Right kidney (tissue), 1 donor: ENCODE measurements at regions not wholly inside any gene's neighbourhood (a gene's known extent, or its start where the extent isn't known, plus 50 kb on each side); places are given as distances from the start of the nearest gene placed in this dataset.

Source experiments
- DNase-seq: peaks from one replicate; pipeline ENCODE4 v3.0.0-alpha.2; 2016

GRCh38 chr6:91631227-91631626 lies 1044.4 kb upstream of the MAP3K7 start:
- DNase-seq: no peak

GRCh38 chr6:91626911-91627310 lies 1040.0 kb upstream of the MAP3K7 start:
- no peak for DNase-seq

GRCh38 chr6:91613481-91613880 lies 1026.6 kb upstream of the MAP3K7 start:
- no peak for DNase-seq

- DNase-seq: no peak
Measured at GRCh38 chr6:91611190-91611589, 1024.3 kb upstream of the MAP3K7 start.

GRCh38 chr6:91608428-91608827 lies 1021.6 kb upstream of the MAP3K7 start:
- DNase-seq: no peak

- DNase-seq: no peak
Measured at GRCh38 chr6:91606148-91606901, 1019.5 kb upstream of the MAP3K7 start.

- DNase-seq: no peak
Measured at GRCh38 chr6:91600561-91600960, 1013.7 kb upstream of the MAP3K7 start.

- no peak for DNase-seq
Measured at GRCh38 chr6:91590191-91590590, 1003.3 kb upstream of the MAP3K7 start.

GRCh38 chr6:91580635-91581034 lies 993.8 kb upstream of the MAP3K7 start:
- DNase-seq: no peak

- DNase-seq: no peak
Measured at GRCh38 chr6:91575032-91575431, 988.2 kb upstream of the MAP3K7 start.

GRCh38 chr6:91573826-91574416 lies 987.0 kb upstream of the MAP3K7 start:
- DNase-seq: no peak

GRCh38 chr6:91572878-91573277 lies 986.0 kb upstream of the MAP3K7 start:
- no peak for DNase-seq

GRCh38 chr6:91569071-91569470 lies 982.2 kb upstream of the MAP3K7 start:
- no peak for DNase-seq

GRCh38 chr6:91566467-91566866 lies 979.6 kb upstream of the MAP3K7 start:
- no peak for DNase-seq

- no peak for DNase-seq
Measured at GRCh38 chr6:91565207-91565606, 978.3 kb upstream of the MAP3K7 start.

GRCh38 chr6:91562955-91563354 lies 976.1 kb upstream of the MAP3K7 start:
- DNase-seq: no peak

GRCh38 chr6:91560409-91560808 lies 973.5 kb upstream of the MAP3K7 start:
- DNase-seq: no peak

GRCh38 chr6:91540902-91541301 lies 954.0 kb upstream of the MAP3K7 start:
- DNase-seq: no peak

- no peak for DNase-seq
Measured at GRCh38 chr6:91539456-91539855, 952.6 kb upstream of the MAP3K7 start.

GRCh38 chr6:91538622-91539021 lies 951.8 kb upstream of the MAP3K7 start:
- no peak for DNase-seq

GRCh38 chr6:91534614-91535013 lies 947.7 kb upstream of the MAP3K7 start:
- no peak for DNase-seq

- DNase-seq: no peak
Measured at GRCh38 chr6:91523511-91523910, 936.6 kb upstream of the MAP3K7 start.

GRCh38 chr6:91521999-91522398 lies 935.1 kb upstream of the MAP3K7 start:
- DNase-seq: no peak

- no peak for DNase-seq
Measured at GRCh38 chr6:91509711-91510110, 922.8 kb upstream of the MAP3K7 start.
